Fibroblast of skin of abdomen (primary cell): ENCODE measurements at regions not wholly inside any gene's neighbourhood (a gene's known extent, or its start where the extent isn't known, plus 50 kb on each side); places are given as distances from the start of the nearest gene placed in this dataset.

Experiments
- DNase-seq: peaks from one replicate; pipeline ENCODE4 v3.0.0-alpha.2; 2013

DNA sequence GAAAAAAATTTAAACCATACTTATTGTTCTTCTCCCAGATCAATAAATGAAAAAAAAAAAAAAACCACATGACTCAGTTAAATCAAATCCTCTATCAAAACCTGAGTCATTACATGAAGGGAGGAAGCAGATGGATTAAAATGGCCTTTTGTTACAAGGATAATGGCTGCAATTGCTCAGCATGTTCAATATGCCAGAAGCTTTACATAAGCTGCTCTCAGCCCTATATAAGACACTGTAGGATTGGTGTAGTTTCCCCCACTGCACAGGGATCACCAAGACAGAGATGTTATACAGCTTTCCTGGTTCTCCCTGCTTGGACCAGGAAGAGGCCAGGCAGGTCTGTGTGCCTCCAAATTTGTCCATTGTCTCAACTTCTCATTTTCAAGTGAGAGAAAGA, 101.6 kb upstream of the MAP1B start:
- DNase-seq, result no peak

DNA sequence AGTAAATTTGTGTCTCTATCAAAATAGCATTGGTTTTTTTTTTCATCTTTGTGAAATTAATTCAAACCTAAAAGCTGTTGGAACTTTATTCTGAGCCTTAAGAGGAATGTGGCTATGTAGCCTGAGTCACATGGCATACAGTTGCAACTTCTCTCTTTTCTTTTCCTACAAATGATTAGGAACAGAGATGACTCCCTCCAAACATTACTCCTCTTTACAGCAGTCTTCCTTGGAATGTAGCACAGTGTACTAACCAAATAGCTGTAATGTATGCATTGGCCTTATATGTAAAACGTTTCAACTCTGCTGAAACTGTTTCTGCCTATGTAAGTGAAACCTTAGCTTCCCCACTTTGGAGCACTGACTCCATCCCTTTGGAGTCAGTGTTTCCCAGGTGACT, 100.9 kb upstream of the MAP1B start:
- peak; percentile 76 for DNase-seq

DNA sequence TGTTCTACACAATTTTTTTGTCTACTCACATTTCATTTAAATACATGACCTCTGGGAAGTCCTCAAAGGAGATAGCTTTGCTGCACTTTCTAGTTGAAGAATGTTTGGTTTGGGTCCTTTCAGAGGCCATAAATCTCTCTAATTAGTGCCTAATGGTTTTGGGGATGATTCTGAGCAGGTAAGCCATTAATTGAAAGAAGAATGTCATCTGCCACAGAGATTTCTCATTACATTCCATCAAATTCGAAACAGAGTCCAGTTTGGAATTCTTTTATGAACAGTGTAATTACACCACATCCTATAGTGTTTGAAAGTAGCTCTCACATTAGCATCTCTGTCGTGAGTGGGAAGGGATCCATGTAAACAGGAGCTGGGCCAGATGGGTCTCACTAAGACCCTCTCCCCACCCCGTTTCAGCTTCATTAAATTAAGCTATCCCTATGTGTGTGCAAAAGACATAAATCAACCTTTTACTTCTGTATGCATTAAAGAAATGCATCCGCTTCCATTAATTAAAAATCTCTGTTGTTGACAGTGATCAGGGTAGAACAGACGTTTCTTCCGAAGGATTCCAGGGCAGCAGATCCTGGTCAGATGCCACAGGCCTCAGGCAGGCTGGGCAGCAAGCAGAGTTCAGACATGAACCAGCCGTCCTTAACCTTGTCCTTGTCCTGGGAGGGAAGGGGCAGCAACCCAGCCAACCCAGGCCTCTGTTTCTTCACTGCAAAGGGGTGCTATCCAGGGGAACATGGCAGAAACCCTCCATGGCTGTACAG, 99.8 kb upstream of the MAP1B start:
- DNase-seq, result peak; percentile 11

DNA sequence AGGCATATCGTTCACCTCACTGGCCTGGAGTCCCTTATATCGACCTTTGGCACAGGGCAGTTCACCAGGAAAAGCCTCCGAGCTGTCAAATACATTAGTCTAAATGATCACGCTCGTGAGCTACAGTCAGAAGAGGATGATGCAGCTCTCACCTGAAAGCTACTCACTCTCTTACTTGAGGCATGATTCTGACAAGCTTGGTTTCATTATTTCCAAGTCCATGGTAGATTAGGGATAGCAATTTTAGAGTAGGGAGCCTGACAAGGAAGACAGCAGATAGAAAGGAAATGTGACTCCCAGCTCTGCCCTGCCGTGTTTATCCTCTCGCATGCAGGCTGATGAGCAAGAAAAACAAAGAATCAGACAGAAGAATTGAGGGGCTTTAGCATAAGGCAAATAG, 98.0 kb upstream of the MAP1B start:
- no peak for DNase-seq

DNA sequence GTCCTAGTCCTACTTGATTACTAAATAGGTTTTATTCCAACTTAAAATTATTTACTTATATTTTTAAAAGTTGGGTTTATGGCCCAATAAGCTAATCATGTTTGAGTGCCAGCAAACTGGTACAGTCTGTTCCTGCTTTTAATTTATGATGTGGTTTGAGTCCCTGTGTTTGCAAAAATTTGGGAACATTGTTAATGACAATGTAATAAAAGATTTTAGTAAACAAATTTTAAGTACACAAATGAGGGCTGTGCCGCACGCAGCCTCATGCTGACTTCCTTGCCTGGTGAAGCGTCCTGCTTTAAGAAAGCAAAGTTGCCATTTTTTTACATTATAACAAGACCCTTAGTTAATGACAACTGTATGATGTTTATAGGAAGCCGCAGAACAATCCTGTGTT, 96.8 kb upstream of the MAP1B start:
- DNase-seq, result no peak

DNA sequence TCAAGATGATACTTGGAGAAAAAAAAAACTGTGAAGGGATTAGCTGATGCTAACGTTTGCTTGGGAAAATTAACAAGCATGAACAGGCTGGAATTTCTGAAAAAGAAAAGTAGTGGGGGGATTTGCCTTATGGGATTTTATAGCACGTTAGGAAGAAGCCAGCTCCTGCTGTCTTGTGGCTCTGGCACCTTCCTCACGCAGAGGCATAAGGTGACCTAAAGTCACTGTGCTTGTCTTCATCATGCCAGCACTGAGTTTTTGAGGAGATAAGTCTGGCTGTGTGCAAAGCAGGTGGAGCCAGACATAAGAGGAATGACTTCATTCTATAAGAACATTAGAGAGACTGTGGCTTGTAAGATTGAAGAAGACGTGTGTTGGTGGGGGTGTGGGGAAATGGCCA, 94.4 kb upstream of the MAP1B start:
- no peak for DNase-seq

DNA sequence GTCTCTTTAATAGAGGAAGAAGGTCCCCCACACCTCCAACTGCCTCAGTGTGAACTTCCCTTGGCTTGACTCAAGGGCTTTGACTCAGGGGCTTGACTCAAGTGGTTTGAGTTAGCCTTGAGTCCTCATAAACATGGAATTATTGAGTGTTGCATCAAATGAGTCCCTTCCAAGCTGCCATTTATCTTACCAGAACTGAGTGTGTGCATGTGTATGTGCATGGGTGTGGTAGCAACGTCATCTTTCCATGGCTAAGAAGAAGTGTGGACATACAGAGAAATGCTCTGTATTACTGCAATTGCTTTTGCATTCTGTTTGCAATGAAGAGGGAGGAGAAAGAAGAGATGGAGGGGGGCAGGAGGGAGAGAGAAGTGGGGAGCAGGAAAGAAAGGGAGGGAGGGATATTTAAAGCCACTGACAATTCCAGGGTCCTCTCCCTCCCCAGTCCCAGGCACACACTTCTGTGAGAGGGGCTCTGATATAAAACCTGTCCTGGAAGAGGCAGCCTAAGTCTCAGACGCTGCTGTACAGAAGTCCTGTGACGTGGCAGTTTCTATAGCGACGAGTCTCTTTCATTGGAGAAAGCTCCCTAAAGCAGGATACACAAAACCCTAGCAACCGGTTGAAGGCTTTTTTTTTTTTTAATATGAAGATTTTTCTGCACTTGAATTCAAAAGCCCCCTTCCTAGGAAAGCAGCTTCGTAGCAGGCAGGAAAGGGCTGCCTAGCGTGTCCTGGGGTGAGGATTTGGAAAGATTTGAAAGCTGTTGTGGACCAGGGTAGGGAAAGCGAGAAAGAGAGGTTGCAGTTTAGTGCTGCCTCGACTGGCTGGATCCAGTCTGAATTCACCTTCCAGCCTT, 93.3 kb upstream of the MAP1B start:
- peak; percentile 59 for DNase-seq

DNA sequence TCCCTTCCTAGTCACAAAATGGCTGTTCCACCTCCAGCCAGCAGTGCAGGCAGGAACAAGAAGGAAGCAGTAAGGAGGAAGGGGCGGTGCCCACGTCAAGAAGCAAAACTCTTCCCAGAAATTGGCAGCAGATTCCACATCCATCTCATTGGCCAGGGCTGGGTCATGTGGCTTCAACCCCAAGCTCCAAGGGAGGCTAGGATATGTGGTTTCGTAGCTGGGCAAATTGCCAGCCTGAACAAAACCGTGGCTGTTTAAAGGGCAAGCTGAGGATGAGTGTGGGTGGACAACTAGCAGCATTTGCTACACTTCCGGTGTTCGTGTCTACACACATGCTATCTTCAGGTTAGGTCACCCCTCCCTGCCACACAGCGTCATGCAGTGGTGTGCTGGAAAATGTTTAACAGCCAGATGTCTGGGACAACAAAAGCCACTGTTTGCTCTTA, 92.1 kb upstream of the MAP1B start:
- peak; percentile 69 for DNase-seq

DNA sequence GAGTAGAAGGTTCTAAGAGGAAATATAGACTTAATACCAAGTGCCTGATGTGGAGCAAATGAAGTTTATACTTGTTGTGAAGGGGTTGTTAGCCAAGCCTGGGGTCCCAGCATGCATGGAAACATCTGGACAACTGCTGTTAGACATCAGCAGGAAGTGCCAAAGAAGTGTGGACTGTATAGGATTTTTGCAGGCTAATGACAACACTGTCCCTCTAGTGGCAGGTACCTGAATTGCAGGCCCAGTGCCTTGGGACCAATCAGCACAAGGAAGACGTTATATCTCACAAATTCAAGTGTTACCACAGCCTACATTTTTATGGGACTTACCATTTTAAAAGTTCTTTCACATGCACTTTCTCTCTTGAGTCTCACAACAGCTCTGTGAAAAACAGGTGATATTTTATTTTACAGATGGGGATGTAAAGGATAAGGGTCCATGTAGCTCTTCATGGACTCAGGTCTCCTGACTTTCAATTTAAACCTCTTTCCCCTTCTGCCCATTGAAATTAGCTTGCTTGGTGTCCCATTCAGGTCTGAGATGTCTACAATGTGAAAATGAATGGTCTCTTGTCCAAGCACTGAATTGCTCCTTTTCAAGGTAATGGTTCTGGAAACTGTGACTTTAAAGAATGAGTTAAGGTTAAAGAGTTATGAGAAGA, 89.0 kb upstream of the MAP1B start:
- DNase-seq, result peak; percentile 42

DNA sequence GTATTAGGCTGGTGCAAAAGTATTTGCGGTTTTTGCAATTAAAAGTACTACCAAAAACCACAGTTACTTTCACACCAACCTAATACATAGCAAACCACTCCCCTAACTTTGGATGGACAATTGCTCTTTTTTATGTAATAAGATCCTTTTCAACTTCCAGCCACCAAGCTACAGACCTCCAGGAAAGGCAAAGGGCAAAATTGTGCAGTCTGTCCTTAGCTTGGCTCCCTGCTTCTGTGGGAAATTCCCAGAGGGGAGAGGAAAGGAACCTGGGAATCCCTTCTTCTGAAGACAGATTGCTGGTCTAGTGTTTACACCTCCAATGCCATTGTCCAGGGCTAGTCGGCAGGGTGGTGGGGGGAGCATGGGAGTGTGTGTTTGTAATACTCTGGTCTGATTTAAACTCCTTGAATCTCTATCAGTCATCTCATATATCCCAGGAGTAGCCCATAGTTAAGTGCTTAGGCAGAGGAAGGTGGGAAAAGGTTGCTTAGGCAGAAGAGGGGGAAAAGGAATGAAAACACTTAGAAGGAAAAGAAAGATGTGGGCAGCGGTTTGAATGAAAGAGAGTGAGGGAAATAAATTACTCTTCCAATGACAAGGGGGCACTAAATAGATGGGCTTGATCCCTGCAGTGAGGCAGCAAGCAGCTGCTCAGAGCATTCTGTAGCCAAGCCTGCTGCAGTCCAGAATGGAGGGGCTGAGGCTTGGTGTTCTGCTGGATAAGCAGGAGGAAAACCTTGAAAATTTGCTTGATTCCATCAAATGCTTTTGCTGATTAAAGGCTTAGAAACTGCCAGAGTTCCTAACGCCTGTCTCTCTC, 86.9 kb upstream of the MAP1B start:
- no peak for DNase-seq

DNA sequence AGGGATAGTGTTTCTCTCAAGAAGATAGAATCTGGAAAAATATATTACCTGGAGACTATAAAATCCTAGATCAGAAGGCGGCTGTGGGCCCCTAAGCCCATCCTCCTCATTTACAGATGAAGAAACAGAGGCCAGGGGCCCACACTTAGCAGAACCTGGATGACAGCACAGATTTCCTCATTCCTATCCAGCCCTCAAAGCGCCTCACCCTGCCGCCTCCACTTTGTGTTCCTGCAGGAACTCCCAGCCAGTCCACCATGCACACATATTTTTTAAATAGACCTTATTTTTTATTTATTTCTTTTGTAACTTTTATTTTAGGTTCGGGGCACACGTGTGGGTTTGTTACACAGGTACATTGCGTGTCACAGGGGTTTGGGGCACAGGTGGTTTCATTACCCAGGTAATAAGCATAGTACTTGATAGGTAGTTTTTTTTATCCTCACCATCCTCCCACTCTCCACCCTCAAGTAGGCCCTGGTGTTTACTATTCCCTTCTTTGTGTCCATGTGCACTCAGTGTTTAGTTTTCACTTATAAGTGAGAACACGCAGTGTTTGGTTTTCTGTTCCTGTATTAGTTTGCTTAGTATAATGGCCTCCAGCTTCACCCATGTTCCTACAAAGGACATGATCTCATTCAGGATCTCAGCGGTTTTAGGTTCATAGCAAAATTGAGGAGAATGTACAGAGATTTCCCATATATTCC, 85.5 kb upstream of the MAP1B start:
- no peak for DNase-seq

DNA sequence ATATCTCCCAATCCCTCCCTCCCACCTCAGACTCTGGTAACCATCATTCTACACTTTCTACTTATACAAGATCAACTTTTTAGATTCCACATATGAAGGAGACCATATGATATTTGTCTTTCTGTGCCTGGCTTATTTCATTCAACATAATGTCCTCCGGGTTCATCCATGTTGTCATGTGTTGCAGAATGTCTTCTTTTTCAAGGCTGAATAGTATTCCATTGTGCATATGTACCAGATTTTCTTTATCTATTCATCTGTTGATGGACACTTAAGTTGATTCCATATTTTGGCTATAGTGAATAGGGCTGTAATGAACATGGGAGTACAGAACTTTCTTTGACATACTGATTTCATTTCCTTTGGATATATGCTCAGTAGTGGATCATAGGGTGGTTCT, 78.9 kb upstream of the MAP1B start:
- DNase-seq, result no peak

DNA sequence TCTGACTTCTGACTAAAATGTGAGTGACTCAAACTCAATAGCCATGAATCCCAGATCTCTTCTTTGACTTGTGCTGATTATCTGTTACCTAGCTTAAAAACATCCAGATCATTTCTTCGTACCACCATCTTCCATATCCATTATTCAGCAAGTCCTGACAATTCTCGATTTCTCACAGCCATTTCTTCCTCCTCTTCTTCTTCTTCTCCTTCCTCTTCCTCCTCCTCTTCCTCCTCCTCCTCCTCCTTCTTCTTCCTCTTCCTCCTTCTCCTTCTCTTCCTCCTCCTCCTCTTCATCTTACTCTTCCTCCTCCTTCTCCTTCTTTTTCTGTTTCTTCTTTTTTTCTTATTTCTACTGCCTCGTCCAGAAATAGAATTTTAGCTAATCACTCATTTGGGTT, 77.0 kb upstream of the MAP1B start:
- no peak for DNase-seq

DNA sequence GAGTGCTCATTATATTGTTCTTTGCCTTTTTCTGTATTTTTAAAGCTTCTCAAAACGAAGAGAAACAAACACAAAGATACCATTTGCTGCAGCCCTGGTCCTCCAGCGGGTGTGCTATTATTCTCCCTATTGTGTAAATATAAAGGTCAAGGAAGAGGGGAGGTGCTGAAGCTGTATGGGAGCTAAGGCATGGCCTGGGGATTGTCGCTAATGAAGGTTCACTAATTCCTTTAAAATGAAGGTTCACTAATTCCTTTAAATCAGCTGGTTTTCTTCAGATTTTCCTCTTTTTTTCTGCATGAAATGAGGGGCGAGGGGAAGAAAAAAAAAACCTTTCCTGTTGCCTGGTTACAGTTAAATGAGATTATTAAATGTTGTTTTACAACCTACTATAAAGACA, 74.5 kb upstream of the MAP1B start:
- DNase-seq, result no peak

DNA sequence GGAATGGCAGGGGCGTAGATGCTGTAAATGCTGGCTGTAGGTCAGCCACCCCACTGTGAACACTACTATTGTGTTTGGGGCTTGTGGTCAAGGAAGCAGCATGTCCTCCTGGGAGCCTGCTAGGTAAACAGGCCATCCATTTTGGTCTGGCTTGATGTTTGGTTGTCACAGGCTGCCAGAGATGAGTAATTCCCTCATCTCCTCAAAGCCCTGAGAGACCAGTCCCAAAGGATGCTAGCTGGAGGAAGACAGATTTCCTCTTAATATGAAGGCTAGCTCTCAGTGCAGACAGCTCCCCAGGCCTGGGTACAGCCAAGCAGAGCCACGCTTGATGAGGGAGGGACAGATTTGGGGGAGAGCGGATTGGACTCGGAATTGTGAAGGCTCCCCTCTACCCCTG, 72.5 kb upstream of the MAP1B start:
- no peak for DNase-seq

DNA sequence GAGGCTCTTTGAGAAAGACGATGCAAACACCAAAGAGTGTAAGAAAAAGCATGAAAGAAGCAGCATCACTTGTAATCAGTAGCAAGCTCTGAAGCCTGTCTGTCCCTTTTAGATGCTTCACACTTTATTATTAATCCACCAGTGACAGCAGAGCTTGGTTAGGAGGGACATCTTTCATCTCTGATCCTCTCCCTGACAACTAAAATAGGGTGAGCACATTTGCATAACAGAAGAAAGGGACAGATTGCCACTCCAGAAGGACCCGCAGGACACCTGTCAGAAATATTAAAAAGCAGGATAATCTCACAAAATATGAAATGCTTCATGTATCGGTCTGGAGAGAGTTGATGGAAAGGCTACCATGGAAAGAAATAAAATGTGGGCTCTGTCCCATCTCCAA, 71.4 kb upstream of the MAP1B start:
- no peak for DNase-seq

DNA sequence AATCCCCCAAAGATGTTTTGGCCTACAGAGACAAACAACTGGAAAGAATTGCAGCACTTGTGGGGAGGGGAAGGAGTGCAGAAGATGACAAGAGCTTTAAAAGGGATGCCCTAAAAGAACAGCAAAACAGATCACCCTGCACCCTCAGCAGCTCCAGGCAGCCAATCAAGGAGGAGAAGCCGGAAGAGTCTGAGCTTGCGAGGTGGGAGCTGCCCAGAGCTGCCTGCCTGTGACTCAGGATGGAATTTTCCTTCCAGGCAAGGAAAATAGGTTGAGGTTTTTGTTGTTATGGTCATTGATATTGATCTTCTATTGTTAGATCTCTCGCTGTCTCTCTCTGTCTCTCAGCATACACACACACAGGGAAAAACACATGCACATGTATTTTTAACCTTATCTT, 70.3 kb upstream of the MAP1B start:
- DNase-seq, result peak; percentile 10

DNA sequence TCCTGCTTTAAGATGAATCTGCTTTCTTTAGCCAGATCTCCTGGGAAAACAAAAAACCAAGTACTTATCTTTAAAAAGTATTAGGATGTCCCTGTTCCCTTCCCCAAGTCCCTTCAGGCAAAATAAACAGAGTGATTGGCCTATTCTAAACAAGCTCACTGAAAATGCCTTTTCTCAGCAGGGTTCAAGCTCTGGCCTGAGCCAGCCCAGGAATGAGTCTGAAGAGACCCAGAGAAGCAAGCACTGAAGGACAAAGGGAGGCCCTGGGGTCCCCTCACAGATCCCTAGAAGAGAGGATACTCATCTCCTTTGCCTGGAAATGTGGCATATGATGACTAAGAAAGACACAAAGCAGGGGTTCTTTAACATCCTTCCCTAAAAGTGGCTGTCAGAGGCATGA, 66.8 kb upstream of the MAP1B start:
- DNase-seq, result no peak

DNA sequence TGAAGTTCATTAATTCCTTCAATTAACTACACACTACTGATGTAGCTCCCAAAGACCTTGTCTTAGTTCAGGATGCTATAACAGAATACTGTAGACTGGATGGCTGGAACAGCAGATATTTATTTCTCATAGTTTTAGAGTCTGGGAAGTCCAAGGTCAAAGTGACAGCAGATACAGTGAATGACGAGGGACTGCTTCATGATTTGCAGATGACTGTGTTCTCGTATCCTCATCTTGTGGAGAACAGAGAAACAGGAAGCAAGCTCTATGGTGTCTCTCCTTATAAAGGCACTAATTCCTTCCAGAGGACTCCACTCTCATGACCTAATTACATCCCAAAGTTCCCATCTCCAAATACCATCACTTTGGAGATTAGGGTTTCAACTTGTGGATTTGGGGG, 65.6 kb upstream of the MAP1B start:
- DNase-seq, result no peak

DNA sequence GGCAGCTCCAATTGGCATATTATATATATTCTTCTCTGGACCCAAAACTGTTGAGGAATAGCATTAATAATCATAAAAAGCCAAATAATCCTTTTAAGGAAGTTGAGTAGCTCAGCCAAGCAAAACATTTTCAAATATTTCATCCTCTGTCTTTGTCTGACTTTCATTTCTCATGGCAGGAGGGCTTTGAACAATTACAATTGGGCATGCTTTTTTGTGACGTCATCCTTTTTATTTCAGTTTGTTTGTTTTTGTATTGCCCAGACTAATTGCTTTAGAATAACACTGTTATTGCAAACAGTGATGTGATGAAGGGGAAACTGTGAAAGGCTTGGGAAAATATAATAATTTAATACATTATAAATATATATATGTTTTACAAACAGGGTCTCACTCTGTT, 65.2 kb upstream of the MAP1B start:
- DNase-seq, result no peak

DNA sequence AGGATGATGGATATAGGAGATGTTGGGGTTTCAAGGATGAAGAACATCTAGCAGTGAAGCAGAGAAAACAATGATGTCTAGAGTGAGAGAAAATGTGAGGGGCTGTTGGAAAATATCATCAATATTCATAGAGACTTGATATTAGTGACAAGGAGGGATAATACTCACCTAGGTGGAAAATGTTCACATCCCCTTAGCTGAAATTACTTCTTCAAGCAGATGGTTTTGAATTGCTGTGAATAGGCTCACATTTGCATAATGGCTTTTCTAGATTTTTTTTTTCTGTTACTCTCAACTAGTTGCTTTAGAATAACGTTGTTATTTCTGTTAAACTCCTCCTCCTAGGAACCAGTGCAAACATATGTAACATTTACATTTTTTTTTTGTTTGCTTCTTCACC, 61.6 kb upstream of the MAP1B start:
- no peak for DNase-seq

DNA sequence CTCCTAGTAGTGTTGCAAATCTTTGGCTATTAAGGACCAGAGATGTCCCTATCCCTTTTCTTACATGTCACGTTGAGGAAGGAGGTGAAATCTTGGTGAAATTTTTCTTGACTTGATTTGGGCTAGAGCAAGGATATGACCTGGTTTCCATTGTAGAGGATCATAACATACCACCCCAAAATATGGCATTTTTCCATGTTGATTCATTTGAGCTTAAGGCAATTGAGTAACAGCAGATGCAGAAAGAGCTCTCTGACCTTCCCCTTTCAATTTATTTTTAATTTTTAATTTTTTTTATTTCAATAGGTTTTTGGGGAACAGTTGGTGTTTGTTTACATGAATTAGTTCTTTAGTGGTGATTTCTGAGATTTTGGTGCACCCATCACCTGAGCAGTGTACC, 61.2 kb upstream of the MAP1B start:
- peak; percentile 12 for DNase-seq
